ENCODE measurements at regions not wholly inside any gene's neighbourhood (a gene's known extent, or its start where the extent isn't known, plus 50 kb on each side); places are given as distances from the start of the nearest gene placed in this dataset.

DNA sequence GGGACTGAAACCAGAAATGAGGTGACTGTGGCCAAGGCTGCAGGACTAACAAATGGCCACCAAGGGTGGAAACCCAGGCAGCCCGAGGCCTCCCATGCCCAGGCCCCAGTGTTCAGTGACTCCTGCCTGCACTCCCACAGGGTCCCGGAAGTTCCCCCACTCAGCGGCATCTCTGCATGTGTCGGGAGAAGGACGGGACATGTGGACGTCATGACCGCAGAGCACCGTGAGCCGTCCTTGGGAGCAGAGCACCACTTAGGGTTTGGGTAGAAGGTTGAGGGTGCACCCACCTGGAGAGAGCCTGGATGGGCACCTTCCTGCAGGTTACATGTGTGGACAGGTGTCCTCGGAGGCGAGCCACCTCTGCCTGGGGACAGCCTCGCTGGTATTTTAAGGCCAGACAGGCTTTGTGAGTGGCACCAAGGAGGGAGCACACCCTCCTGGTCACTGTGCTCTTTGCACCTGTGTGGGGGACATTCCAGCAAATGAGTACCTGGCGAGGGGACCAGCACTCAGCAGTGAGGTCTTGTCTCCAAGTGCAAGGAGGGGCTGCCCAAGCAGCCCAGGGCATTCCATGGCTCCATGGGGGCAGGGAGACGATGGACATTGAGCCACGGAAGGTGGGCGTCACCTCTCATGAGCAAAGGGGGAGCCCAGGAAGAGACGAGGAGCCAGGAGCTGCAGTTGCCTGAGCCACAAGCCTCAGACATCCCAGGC is 95.3 kb upstream of the TCERG1L start:
- Mint-ChIP-seq H3K9me3 (no peaks in the 10 kb centered on the region), H3K27me3 (no peaks in the 10 kb centered on the region), H3K4me1 (ENCODE audit: low read depth) (no peaks in the 10 kb centered on the region), H3K4me3 (no peak overlapping the region), H3K36me3 (ENCODE audit: low read depth) (no peaks in the 10 kb centered on the region), H3K27ac (no peak overlapping the region)
- intact Hi-C loops (cut with micrococcal nuclease) = no loop called here

- Mint-ChIP-seq H3K36me3 (ENCODE audit: low read depth) (no peaks in the 10 kb centered on the region), H3K4me3 (no peak overlapping the region), H3K27ac (no peak overlapping the region), H3K27me3 (no peaks in the 10 kb centered on the region), H3K9me3 (no peaks in the 10 kb centered on the region), H3K4me1 (ENCODE audit: low read depth) (no peaks in the 10 kb centered on the region)
- intact Hi-C loops (cut with micrococcal nuclease) = no loop called here
Measured at GRCh38 chr10:131418681-131419080, 107.2 kb upstream of the TCERG1L start.

- Mint-ChIP-seq H3K27ac (no peak overlapping the region), H3K27me3 (no peaks in the 10 kb centered on the region)
Measured at GRCh38 chr10:131419797-131420196, 108.3 kb upstream of the TCERG1L start.

GRCh38 chr10:131420867-131421266 is 109.3 kb upstream of the TCERG1L start:
- intact Hi-C loops (cut with micrococcal nuclease) = no loop called here
- Mint-ChIP-seq H3K9me3 (no peaks in the 10 kb centered on the region), H3K4me3 (no peak overlapping the region), H3K27ac (no peak overlapping the region), H3K4me1 (ENCODE audit: low read depth) (no peaks in the 10 kb centered on the region), H3K27me3 (no peaks in the 10 kb centered on the region), H3K36me3 (ENCODE audit: low read depth) (no peaks in the 10 kb centered on the region)

More at GRCh38 chr10:131419797-131420196, 108.3 kb upstream of the TCERG1L start:
- intact Hi-C loops (cut with micrococcal nuclease) = no loop called here
- H3K4me3 Mint-ChIP-seq = no peak overlapping the region
- H3K4me1 Mint-ChIP-seq (ENCODE audit: low read depth) = no peaks in the 10 kb centered on the region
- no peaks in the 10 kb centered on the region for H3K9me3 Mint-ChIP-seq
- no peaks in the 10 kb centered on the region for H3K36me3 Mint-ChIP-seq (ENCODE audit: low read depth)

- no peaks in the 10 kb centered on the region for H3K27me3 Mint-ChIP-seq
- no peaks in the 10 kb centered on the region for H3K36me3 Mint-ChIP-seq (ENCODE audit: low read depth)
- H3K27ac Mint-ChIP-seq = no peak overlapping the region
- no peaks in the 10 kb centered on the region for H3K9me3 Mint-ChIP-seq
- no peak overlapping the region for H3K4me3 Mint-ChIP-seq
- no peaks in the 10 kb centered on the region for H3K4me1 Mint-ChIP-seq (ENCODE audit: low read depth)
- intact Hi-C loops (cut with micrococcal nuclease) = no loop called here
Measured at GRCh38 chr10:131421381-131421780, 109.9 kb upstream of the TCERG1L start.

- H3K9me3 Mint-ChIP-seq = no peaks in the 10 kb centered on the region
- intact Hi-C loops (cut with micrococcal nuclease) = no loop called here
- no peak overlapping the region for H3K4me3 Mint-ChIP-seq
- peaks cover under 1% of the 10 kb centered on the region for H3K27me3 Mint-ChIP-seq
- no peak overlapping the region for H3K27ac Mint-ChIP-seq
- H3K4me1 Mint-ChIP-seq (ENCODE audit: low read depth) = no peaks in the 10 kb centered on the region
- no peaks in the 10 kb centered on the region for H3K36me3 Mint-ChIP-seq (ENCODE audit: low read depth)
Measured at GRCh38 chr10:131422731-131423130, 111.2 kb upstream of the TCERG1L start.

DNA sequence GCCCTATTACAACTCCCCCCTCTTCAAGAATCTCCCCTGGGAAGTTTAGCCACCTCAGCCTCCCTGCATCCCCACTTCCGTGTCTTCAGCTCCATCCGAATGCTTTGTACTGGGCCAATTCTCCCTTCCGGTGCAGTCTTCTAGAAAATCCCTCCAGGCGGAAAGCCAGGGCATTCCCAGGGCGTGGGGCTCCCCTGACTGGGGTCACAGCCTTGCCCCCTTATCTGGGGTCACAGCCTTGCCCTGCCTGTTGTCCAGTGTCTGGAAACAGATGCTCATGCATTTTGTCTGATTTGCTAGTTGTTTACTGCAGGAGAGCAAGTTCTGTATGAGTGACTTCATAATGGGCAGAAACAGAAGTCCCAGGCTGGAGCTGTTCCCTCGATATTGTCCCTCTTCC is 112.5 kb upstream of the TCERG1L start:
- H3K27me3 Mint-ChIP-seq = peaks cover 3% of the 10 kb centered on the region
- H3K36me3 Mint-ChIP-seq (ENCODE audit: low read depth) = no peaks in the 10 kb centered on the region
- no peak overlapping the region for H3K4me3 Mint-ChIP-seq
- no peak overlapping the region for H3K27ac Mint-ChIP-seq
- no peaks in the 10 kb centered on the region for H3K4me1 Mint-ChIP-seq (ENCODE audit: low read depth)
- intact Hi-C loops (cut with micrococcal nuclease) = no loop called here
- no peaks in the 10 kb centered on the region for H3K9me3 Mint-ChIP-seq

- Mint-ChIP-seq H3K36me3 (ENCODE audit: low read depth) (no peaks in the 10 kb centered on the region), H3K27me3 (peaks cover 3% of the 10 kb centered on the region), H3K27ac (no peak overlapping the region), H3K4me3 (no peak overlapping the region), H3K9me3 (no peaks in the 10 kb centered on the region), H3K4me1 (ENCODE audit: low read depth) (no peaks in the 10 kb centered on the region)
- intact Hi-C loops (cut with micrococcal nuclease) = no loop called here
Measured at GRCh38 chr10:131424836-131425491, 113.4 kb upstream of the TCERG1L start.

DNA sequence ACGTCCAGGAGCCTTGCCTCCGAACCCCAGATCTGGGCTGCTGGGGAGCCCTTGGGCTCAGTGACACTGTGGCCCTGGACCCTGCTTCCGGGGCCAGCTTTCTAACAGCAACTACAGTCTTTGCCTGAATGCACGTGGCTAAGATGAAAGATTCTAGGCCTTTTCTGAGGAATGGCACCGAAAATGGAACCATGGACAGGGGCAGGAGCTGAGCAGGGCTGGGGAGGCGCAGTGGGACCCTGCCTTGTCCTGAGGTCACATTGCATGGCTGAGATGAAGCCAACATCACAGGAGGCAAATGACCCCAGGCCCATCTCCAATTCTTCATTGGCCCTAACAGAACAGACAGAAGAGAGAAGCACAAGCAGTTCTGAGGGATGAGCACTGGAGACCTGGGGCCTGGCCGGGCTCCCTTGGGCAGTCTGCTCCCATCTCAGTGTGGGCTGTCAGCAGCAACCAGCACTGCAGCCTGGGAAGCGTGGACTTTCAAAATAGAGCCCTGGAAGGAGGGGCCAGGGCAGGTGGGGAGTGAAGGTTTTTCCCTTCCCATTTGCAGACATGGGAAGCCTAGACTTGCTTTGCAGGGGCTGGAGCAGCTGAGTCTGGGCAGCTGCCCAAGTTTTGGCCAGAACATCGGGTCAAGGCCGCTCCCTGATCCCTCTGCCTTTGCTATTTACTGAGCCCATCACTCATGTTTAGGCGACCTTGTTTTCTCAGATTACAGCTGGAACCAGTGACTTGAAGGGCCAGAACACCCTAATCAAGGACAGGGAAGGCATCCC is 114.4 kb upstream of the TCERG1L start:
- no peaks in the 10 kb centered on the region for H3K36me3 Mint-ChIP-seq (ENCODE audit: low read depth)
- peaks cover 3% of the 10 kb centered on the region for H3K27me3 Mint-ChIP-seq
- no peak overlapping the region for H3K27ac Mint-ChIP-seq

GRCh38 chr10:131426534-131426898 is 115.0 kb upstream of the TCERG1L start:
- Mint-ChIP-seq H3K27me3 (peaks cover 3% of the 10 kb centered on the region), H3K4me1 (ENCODE audit: low read depth) (no peaks in the 10 kb centered on the region), H3K36me3 (ENCODE audit: low read depth) (no peaks in the 10 kb centered on the region), H3K9me3 (no peaks in the 10 kb centered on the region), H3K4me3 (no peak overlapping the region), H3K27ac (no peak overlapping the region)
- intact Hi-C loops (cut with micrococcal nuclease) = no loop called here

More for the DNA sequence above, 114.4 kb upstream of the TCERG1L start:
- intact Hi-C loops (cut with micrococcal nuclease) = no loop called here
- Mint-ChIP-seq H3K4me3 (no peak overlapping the region), H3K9me3 (no peaks in the 10 kb centered on the region), H3K4me1 (ENCODE audit: low read depth) (no peaks in the 10 kb centered on the region)

GRCh38 chr10:131427281-131427680 is 115.8 kb upstream of the TCERG1L start:
- H3K9me3 Mint-ChIP-seq = no peaks in the 10 kb centered on the region
- H3K36me3 Mint-ChIP-seq (ENCODE audit: low read depth) = no peaks in the 10 kb centered on the region
- no peak overlapping the region for H3K4me3 Mint-ChIP-seq
- no peak overlapping the region for H3K27ac Mint-ChIP-seq
- intact Hi-C loops (cut with micrococcal nuclease) = no loop called here
- peaks cover 3% of the 10 kb centered on the region for H3K27me3 Mint-ChIP-seq
- no peaks in the 10 kb centered on the region for H3K4me1 Mint-ChIP-seq (ENCODE audit: low read depth)

DNA sequence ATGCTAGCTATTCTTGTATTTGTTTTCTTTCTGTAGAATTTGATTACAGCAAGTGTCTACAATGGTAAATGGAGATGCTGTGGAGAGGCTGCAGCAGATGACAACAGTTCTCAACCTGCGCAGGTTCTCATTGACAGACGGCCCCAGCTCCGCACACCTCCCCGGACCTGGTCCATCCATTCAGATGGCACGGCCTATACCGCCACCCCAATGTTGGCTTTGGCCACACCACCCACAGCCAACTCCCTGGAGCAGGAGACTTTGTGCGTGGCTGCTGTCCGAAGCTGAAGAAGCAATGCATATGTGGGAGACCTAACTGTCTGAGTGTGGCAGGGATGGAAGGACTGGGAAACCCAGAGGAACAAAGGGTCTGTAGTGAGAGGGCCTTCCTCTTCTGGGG is 116.4 kb upstream of the TCERG1L start:
- H3K27ac Mint-ChIP-seq = no peak overlapping the region
- no peak overlapping the region for H3K4me3 Mint-ChIP-seq
- no peaks in the 10 kb centered on the region for H3K4me1 Mint-ChIP-seq (ENCODE audit: low read depth)
- H3K27me3 Mint-ChIP-seq = peaks cover 3% of the 10 kb centered on the region
- intact Hi-C loops (cut with micrococcal nuclease) = no loop called here
- H3K9me3 Mint-ChIP-seq = no peaks in the 10 kb centered on the region
- no peaks in the 10 kb centered on the region for H3K36me3 Mint-ChIP-seq (ENCODE audit: low read depth)

DNA sequence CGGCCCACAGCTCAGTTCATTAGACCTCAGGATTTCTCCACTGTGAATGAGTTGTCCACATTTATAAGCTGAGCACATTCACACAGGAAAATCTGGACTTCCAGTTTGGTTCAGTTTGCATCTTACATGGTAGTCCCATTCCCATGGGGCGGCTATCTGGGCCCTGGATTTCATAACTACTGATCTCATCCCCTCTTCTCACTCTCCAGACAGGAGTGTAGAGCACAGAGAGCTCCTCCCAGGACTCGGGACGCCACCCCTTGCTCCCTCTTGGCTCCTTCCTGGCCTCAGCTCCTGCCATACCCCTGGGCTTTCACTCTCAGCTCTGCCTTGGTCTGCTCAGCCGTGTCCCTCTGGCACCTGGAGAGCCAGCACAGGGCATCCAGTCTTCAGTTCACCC is 117.6 kb upstream of the TCERG1L start:
- Mint-ChIP-seq H3K4me1 (ENCODE audit: low read depth) (no peaks in the 10 kb centered on the region), H3K36me3 (ENCODE audit: low read depth) (no peaks in the 10 kb centered on the region), H3K9me3 (no peaks in the 10 kb centered on the region), H3K27ac (no peak overlapping the region), H3K4me3 (no peak overlapping the region), H3K27me3 (peaks cover 3% of the 10 kb centered on the region)
- intact Hi-C loops (cut with micrococcal nuclease) = no loop called here

DNA sequence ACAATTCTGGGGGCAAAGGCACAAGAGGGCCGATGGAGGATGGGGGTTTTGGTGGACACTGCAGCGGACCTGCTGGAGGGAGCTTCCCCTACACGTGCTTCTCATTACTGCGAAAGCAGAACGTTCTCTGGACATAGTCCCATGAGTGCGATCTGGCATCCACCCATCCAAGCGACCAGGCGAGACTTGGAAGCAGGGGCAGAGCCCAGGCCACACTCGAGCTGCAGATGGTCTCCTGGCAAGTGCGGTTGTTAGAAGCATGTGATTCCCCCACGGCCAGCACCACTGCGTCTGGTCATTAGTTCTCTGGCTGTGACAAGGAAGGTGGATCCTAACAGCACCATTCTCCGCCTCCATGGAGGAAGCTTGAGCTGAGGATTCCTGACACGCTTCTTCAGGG is 118.4 kb upstream of the TCERG1L start:
- Mint-ChIP-seq H3K36me3 (ENCODE audit: low read depth) (no peaks in the 10 kb centered on the region), H3K9me3 (no peaks in the 10 kb centered on the region), H3K27me3 (peaks cover 3% of the 10 kb centered on the region), H3K4me1 (ENCODE audit: low read depth) (no peaks in the 10 kb centered on the region), H3K4me3 (no peak overlapping the region), H3K27ac (no peak overlapping the region)
- intact Hi-C loops (cut with micrococcal nuclease) = no loop called here

Data from dendritic cell treated with granulocyte-macrophage colony-stimulating factor and Interleukin-4, amounts not matched to agents 40 ng/mL and 50 ng/mL, for 4 days (primary cell).